SH-SY5Y (cell line): ENCODE measurements at regions not wholly inside any gene's neighbourhood (a gene's known extent, or its start where the extent isn't known, plus 50 kb on each side); places are given as distances from the start of the nearest gene placed in this dataset.

ENCODE experiments used
- GATA2 ChIP-seq: IDR thresholded peaks from 2 replicates; pipeline ENCODE4 v1.6.1; 2011; ENCODE audit warnings: mild to moderate bottlenecking, low read depth, low read length
- GATA3 ChIP-seq: IDR thresholded peaks from 2 replicates; pipeline ENCODE4 v1.6.1; 2011; ENCODE audit warnings: low read depth, mild to moderate bottlenecking, low read length, moderate library complexity

- TF ChIP-seq GATA3 (no peak), GATA2 (no peak)
Observed at GRCh38 chr5:74281166-74281565, 359.4 kb downstream of the ENC1 start.
